Epithelial cell of proximal tubule (primary cell): ENCODE measurements at regions not wholly inside any gene's neighbourhood (a gene's known extent, or its start where the extent isn't known, plus 50 kb on each side); places are given as distances from the start of the nearest gene placed in this dataset.

ENCODE experiments used
- DNase-seq: peaks from one replicate; pipeline ENCODE4 v3.0.0-alpha.2; 2011; ENCODE audit warnings: low read depth
- H3K4me3 ChIP-seq: 2 replicates; pipeline ENCODE4 v1.5.1; 2011; ENCODE audit warnings: low read depth, mild to moderate bottlenecking, low read length
- CTCF ChIP-seq: conservative IDR thresholded peaks from 2 replicates; pipeline ENCODE4 v1.5.1; 2012; ENCODE audit warnings: low read depth, mild to moderate bottlenecking, low read length

DNA sequence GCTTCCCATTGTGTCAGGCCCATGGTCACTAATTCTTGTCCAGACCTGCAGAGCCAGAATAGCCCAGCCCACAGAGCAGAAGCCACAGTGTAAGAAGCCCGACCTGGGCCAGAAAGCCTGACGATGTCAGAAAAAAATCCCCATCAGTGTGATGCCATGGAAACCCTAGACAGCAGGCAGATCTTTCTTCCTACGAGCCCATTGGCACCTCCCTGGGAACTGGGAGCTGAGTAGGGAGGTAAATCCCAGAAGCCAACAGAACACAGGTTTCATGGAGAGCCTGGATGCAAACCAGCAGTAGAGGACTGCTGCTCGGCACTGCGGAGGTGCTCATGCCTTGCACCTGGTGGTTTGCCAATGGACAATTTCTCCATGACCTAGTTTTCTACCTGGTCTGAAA is 82.2 kb upstream of the SLC22A16 start:
- no peak overlapping the region for H3K4me3 ChIP-seq
- no peak for DNase-seq
- no peak for TF ChIP-seq CTCF

- no peak overlapping the region for H3K4me3 ChIP-seq
- no peak for TF ChIP-seq CTCF
- no peak for DNase-seq
Measured at GRCh38 chr6:110557199-110557598, 80.8 kb upstream of the SLC22A16 start.

- H3K4me3 ChIP-seq, result no peak overlapping the region
- no peak for TF ChIP-seq CTCF
- DNase-seq, result no peak
Measured at GRCh38 chr6:110556317-110557110, 80.1 kb upstream of the SLC22A16 start.

DNA sequence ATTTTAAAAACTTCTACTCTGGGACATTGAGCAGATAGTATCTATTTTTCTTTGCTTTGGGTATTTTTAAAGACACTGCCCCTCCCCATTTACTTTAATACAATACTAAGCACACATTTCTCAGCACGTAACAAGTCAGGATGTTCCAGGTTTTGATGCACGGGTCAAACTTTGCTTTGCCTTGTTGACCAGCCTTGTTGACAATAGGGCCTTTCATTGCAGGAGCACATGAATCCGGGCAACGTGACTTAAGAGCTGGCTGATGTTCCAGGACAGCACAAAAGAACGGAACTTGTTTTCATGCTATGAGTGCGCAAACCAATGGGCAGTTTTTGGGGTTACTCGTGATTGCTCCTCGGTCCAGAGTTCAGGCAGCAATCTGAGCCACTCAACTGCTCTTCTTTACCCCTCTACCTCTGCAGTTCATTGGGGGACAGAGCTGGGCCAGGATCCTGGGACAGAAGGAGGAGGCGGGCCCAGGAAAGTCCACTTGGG is 78.6 kb upstream of the SLC22A16 start:
- no peak for TF ChIP-seq CTCF
- H3K4me3 ChIP-seq, result no peak overlapping the region
- no peak for DNase-seq

GRCh38 chr6:110554441-110554840 is 78.0 kb upstream of the SLC22A16 start:
- DNase-seq, result no peak
- TF ChIP-seq CTCF, result no peak
- no peak overlapping the region for H3K4me3 ChIP-seq

GRCh38 chr6:110552901-110553641 is 76.7 kb upstream of the SLC22A16 start:
- no peak for DNase-seq
- no peak overlapping the region for H3K4me3 ChIP-seq
- TF ChIP-seq CTCF, result no peak
